AML-193 (cell line): ENCODE measurements at regions not wholly inside any gene's neighbourhood (a gene's known extent, or its start where the extent isn't known, plus 50 kb on each side); places are given as distances from the start of the nearest gene placed in this dataset.
A peak's percentile ranks its signal among the peaks of the same experiment; 100 is the strongest.
"Not testable (repeated sequence)": the region's sequence is repeated elsewhere in the genome, so short reads cannot be mapped to it uniquely, and the experiment has no call there.

Source experiments
- DNase-seq, 2 experiments: peaks; one replicate each; lab custom pipeline; 2025; lab: John Stamatoyannopoulos, UW

GRCh38 chr22:22120160-22120559 lies 124.4 kb upstream of the VPREB1 start:
- DNase-seq, result no peak

- no peak for DNase-seq
These were observed 125.6 kb upstream of the VPREB1 start for GRCh38 chr22:22118987-22119386.

- not testable (repeated sequence) for DNase-seq
These were observed 126.6 kb upstream of the VPREB1 start for GRCh38 chr22:22117864-22118544.

GRCh38 chr22:22116997-22117770 lies 127.4 kb upstream of the VPREB1 start:
- not testable (repeated sequence) for DNase-seq

GRCh38 chr22:22113701-22114100 lies 130.9 kb upstream of the VPREB1 start:
- no peak for DNase-seq

GRCh38 chr22:22112533-22113294 lies 130.1 kb upstream of the TOP3B start:
- DNase-seq, result no peak

GRCh38 chr22:22111983-22112382 lies 129.4 kb upstream of the TOP3B start:
- no peak for DNase-seq

GRCh38 chr22:22111267-22111751 lies 128.7 kb upstream of the TOP3B start:
- no peak for DNase-seq

- no peak for DNase-seq
These were observed 128.1 kb upstream of the TOP3B start for GRCh38 chr22:22110548-22111266.

GRCh38 chr22:22109693-22110466 lies 127.3 kb upstream of the TOP3B start:
- no peak for DNase-seq

GRCh38 chr22:22106855-22107254 lies 124.3 kb upstream of the TOP3B start:
- no peak for DNase-seq

- no peak for DNase-seq
These were observed 122.8 kb upstream of the TOP3B start for GRCh38 chr22:22105364-22105763.

- peak in 1 of 2 experiments; percentile 32 for DNase-seq
These were observed 120.7 kb upstream of the TOP3B start for GRCh38 chr22:22103078-22103875.

GRCh38 chr22:22099833-22100812 lies 117.5 kb upstream of the TOP3B start:
- DNase-seq, result peak in 1 of 2 experiments; percentile 33

GRCh38 chr22:22099194-22099486 lies 116.6 kb upstream of the TOP3B start:
- DNase-seq, result no peak

- no peak for DNase-seq
These were observed 116.0 kb upstream of the TOP3B start for GRCh38 chr22:22098457-22099193.

GRCh38 chr22:22097727-22098228 lies 115.2 kb upstream of the TOP3B start:
- no peak for DNase-seq

- DNase-seq, result no peak
These were observed 112.3 kb upstream of the TOP3B start for GRCh38 chr22:22094921-22095320.
